ENCODE measurements at regions not wholly inside any gene's neighbourhood (a gene's known extent, or its start where the extent isn't known, plus 50 kb on each side); places are given as distances from the start of the nearest gene placed in this dataset.

GRCh38 chr6:68307301-68307700 lies 327.8 kb upstream of the ADGRB3 start:
- Mint-ChIP-seq H3K27ac (ENCODE audit: unreplicated experiment) (no peak overlapping the region), H3K36me3 (ENCODE audit: low read depth) (no peaks in the 10 kb centered on the region), H3K4me3 (ENCODE audit: unreplicated experiment) (no peak overlapping the region), H3K4me1 (ENCODE audit: low read depth) (no peaks in the 10 kb centered on the region), H3K9me3 (ENCODE audit: low read depth) (peaks cover 11% of the 10 kb centered on the region), H3K27me3 (ENCODE audit: low read depth) (no peaks in the 10 kb centered on the region)
- TF ChIP-seq CTCF (IDR thresholded peaks at IDR 0.05) = no peak
- no peak for DNase-seq (ENCODE audit: low spot score)

GRCh38 chr6:68296126-68296525 lies 339.0 kb upstream of the ADGRB3 start:
- Mint-ChIP-seq H3K4me3 (ENCODE audit: unreplicated experiment) (no peak overlapping the region), H3K9me3 (ENCODE audit: low read depth) (peaks cover 22% of the 10 kb centered on the region), H3K27me3 (ENCODE audit: low read depth) (no peaks in the 10 kb centered on the region), H3K4me1 (ENCODE audit: low read depth) (no peaks in the 10 kb centered on the region), H3K36me3 (ENCODE audit: low read depth) (peaks cover 3% of the 10 kb centered on the region), H3K27ac (ENCODE audit: unreplicated experiment) (no peak overlapping the region)
- no peak for DNase-seq (ENCODE audit: low spot score)
- no peak for TF ChIP-seq CTCF (IDR thresholded peaks at IDR 0.05)

GRCh38 chr6:68282646-68283045 lies 352.4 kb upstream of the ADGRB3 start:
- H3K4me3 Mint-ChIP-seq (ENCODE audit: unreplicated experiment) = no peak overlapping the region
- no peaks in the 10 kb centered on the region for H3K4me1 Mint-ChIP-seq (ENCODE audit: low read depth)
- H3K27me3 Mint-ChIP-seq (ENCODE audit: low read depth) = no peaks in the 10 kb centered on the region
- DNase-seq (ENCODE audit: low spot score) = no peak
- TF ChIP-seq CTCF (IDR thresholded peaks at IDR 0.05) = no peak
- peaks cover 28% of the 10 kb centered on the region for H3K9me3 Mint-ChIP-seq (ENCODE audit: low read depth)
- H3K27ac Mint-ChIP-seq (ENCODE audit: unreplicated experiment) = no peak overlapping the region
- no peaks in the 10 kb centered on the region for H3K36me3 Mint-ChIP-seq (ENCODE audit: low read depth)

- Mint-ChIP-seq H3K9me3 (ENCODE audit: low read depth) (peaks cover 15% of the 10 kb centered on the region), H3K36me3 (ENCODE audit: low read depth) (no peaks in the 10 kb centered on the region), H3K27ac (ENCODE audit: unreplicated experiment) (no peak overlapping the region), H3K27me3 (ENCODE audit: low read depth) (no peaks in the 10 kb centered on the region), H3K4me3 (ENCODE audit: unreplicated experiment) (no peak overlapping the region), H3K4me1 (ENCODE audit: low read depth) (no peaks in the 10 kb centered on the region)
- TF ChIP-seq CTCF (IDR thresholded peaks at IDR 0.05) = no peak
- no peak for DNase-seq (ENCODE audit: low spot score)
Observed at GRCh38 chr6:68279793-68280557, 355.1 kb upstream of the ADGRB3 start.

- TF ChIP-seq CTCF (IDR thresholded peaks at IDR 0.05) = no peak
- no peak overlapping the region for H3K27ac Mint-ChIP-seq (ENCODE audit: unreplicated experiment)
- peaks cover 4% of the 10 kb centered on the region for H3K4me1 Mint-ChIP-seq (ENCODE audit: low read depth)
- H3K4me3 Mint-ChIP-seq (ENCODE audit: unreplicated experiment) = no peak overlapping the region
- H3K27me3 Mint-ChIP-seq (ENCODE audit: low read depth) = no peaks in the 10 kb centered on the region
- DNase-seq (ENCODE audit: low spot score) = no peak
- H3K9me3 Mint-ChIP-seq (ENCODE audit: low read depth) = no peaks in the 10 kb centered on the region
- no peaks in the 10 kb centered on the region for H3K36me3 Mint-ChIP-seq (ENCODE audit: low read depth)
Observed at GRCh38 chr6:68273297-68273696, 361.8 kb upstream of the ADGRB3 start.
